ENCODE measurements at regions not wholly inside any gene's neighbourhood (a gene's known extent, or its start where the extent isn't known, plus 50 kb on each side); places are given as distances from the start of the nearest gene placed in this dataset.

DNA sequence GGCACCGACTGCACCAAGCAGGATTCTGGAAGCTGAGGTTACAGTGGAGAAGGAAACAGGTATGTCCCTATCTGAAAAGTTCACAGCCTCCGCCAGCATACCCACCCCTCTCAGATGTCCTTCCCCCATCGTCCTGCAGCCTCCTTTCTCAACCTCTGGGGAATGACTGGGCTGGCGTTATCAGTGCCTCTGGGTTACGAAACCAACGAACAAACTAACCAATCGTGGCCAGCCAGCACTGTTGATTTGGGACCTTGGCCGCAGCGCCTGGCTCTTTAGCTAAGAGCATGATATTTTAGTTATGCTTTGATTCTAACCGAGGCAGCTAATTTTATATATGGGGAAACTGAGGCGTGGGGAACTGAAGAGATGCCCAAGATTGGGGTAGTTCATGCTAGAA lies 233.0 kb downstream of the TFCP2L1 start:
- TF ChIP-seq, protein P1, sequence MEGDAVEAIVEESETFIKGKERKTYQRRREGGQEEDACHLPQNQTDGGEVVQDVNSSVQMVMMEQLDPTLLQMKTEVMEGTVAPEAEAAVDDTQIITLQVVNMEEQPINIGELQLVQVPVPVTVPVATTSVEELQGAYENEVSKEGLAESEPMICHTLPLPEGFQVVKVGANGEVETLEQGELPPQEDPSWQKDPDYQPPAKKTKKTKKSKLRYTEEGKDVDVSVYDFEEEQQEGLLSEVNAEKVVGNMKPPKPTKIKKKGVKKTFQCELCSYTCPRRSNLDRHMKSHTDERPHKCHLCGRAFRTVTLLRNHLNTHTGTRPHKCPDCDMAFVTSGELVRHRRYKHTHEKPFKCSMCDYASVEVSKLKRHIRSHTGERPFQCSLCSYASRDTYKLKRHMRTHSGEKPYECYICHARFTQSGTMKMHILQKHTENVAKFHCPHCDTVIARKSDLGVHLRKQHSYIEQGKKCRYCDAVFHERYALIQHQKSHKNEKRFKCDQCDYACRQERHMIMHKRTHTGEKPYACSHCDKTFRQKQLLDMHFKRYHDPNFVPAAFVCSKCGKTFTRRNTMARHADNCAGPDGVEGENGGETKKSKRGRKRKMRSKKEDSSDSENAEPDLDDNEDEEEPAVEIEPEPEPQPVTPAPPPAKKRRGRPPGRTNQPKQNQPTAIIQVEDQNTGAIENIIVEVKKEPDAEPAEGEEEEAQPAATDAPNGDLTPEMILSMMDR (IDR thresholded peaks at IDR 0.05), result no peak
- no peak for TF ChIP-seq POLR2A (IDR thresholded peaks at IDR 0.05)
- TF ChIP-seq EP300 (IDR thresholded peaks at IDR 0.05), result no peak

Measured in stomach (tissue), 4 donors.